ENCODE measurements at regions not wholly inside any gene's neighbourhood (a gene's known extent, or its start where the extent isn't known, plus 50 kb on each side); places are given as distances from the start of the nearest gene placed in this dataset.

DNA sequence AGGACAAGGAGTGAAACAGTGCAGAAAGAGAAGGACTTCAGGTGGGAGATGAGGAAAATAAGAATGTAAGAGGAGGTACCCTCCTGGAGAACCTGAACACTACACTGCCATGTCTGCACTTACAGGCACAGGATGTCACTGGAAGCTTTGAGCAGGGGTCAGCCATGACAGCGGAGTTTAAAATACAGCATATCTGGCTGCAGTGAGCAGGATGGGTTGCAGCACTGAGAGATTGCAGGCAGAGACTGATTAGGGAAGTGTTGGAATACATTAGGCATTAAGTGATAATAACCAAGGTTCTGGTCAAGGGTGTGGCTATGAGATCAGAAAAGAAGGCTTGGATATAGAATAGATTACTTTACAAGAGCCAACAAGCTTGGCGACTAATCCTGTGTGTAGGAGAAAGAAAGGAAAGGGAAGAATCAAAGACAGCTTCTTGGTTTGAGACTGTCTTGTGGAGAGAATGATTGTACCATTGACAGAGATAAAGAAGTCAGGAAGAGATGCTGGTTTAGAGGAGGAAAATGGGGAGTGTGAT is 171.1 kb upstream of the RBMS1 start:
- no peaks in the 10 kb centered on the region for H3K27me3 ChIP-seq (ENCODE audit: control insufficient read depth, insufficient read depth, low read length)
- H3K9me3 ChIP-seq (ENCODE audit: control insufficient read depth, insufficient read depth, low read depth, low read length) = no peaks in the 10 kb centered on the region
- intact Hi-C loops (cut with micrococcal nuclease; ENCODE audit: unreplicated experiment) (no loop called here), in situ Hi-C loops (cut with HindIII; ENCODE audit: low pct_unique_long_range_greater_than_20kb, low sequenced_read_pairs) (no loop called here)
- H3K36me3 ChIP-seq (ENCODE audit: control insufficient read depth, insufficient read depth, low read length) = no peaks in the 10 kb centered on the region
- TF ChIP-seq POLR2AphosphoS5 (IDR thresholded peaks at IDR 0.05; ENCODE audit: low read depth, low read length) (no peak), SIN3A (IDR thresholded peaks at IDR 0.05; ENCODE audit: borderline replicate concordance, insufficient read depth, low read depth, low read length) (no peak), TCF7L2 (IDR thresholded peaks at IDR 0.05; ENCODE audit: low read depth, low read length) (no peak)
- TF ChIP-seq, protein P1, sequence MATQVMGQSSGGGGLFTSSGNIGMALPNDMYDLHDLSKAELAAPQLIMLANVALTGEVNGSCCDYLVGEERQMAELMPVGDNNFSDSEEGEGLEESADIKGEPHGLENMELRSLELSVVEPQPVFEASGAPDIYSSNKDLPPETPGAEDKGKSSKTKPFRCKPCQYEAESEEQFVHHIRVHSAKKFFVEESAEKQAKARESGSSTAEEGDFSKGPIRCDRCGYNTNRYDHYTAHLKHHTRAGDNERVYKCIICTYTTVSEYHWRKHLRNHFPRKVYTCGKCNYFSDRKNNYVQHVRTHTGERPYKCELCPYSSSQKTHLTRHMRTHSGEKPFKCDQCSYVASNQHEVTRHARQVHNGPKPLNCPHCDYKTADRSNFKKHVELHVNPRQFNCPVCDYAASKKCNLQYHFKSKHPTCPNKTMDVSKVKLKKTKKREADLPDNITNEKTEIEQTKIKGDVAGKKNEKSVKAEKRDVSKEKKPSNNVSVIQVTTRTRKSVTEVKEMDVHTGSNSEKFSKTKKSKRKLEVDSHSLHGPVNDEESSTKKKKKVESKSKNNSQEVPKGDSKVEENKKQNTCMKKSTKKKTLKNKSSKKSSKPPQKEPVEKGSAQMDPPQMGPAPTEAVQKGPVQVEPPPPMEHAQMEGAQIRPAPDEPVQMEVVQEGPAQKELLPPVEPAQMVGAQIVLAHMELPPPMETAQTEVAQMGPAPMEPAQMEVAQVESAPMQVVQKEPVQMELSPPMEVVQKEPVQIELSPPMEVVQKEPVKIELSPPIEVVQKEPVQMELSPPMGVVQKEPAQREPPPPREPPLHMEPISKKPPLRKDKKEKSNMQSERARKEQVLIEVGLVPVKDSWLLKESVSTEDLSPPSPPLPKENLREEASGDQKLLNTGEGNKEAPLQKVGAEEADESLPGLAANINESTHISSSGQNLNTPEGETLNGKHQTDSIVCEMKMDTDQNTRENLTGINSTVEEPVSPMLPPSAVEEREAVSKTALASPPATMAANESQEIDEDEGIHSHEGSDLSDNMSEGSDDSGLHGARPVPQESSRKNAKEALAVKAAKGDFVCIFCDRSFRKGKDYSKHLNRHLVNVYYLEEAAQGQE (IDR thresholded peaks at IDR 0.05; ENCODE audit: insufficient read depth in 1 of 2, low read depth in 2 of 2, low read length in 1 of 2) = no peak
- TF ChIP-seq, protein P2, sequence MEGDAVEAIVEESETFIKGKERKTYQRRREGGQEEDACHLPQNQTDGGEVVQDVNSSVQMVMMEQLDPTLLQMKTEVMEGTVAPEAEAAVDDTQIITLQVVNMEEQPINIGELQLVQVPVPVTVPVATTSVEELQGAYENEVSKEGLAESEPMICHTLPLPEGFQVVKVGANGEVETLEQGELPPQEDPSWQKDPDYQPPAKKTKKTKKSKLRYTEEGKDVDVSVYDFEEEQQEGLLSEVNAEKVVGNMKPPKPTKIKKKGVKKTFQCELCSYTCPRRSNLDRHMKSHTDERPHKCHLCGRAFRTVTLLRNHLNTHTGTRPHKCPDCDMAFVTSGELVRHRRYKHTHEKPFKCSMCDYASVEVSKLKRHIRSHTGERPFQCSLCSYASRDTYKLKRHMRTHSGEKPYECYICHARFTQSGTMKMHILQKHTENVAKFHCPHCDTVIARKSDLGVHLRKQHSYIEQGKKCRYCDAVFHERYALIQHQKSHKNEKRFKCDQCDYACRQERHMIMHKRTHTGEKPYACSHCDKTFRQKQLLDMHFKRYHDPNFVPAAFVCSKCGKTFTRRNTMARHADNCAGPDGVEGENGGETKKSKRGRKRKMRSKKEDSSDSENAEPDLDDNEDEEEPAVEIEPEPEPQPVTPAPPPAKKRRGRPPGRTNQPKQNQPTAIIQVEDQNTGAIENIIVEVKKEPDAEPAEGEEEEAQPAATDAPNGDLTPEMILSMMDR (IDR thresholded peaks at IDR 0.05) = no peak
- H3K4me1 ChIP-seq (ENCODE audit: control insufficient read depth, insufficient read depth, low read length) = peaks cover 6% of the 10 kb centered on the region
- H3K4me3 ChIP-seq (ENCODE audit: low read depth in 2 of 2, low read length in 2 of 2) = no peak overlapping the region
- DNase-seq (ENCODE audit: low read depth, low spot score) = no peak
- ATAC-seq = no peak
- BruUV-seq (replicated peaks) = no TSS peak
- ChIA-PET CTCF (no interaction called here), POLR2A (no interaction called here)
- H3K27ac ChIP-seq (ENCODE audit: low read length) = no peak overlapping the region

GRCh38 chr2:160666154-160667060 is 172.8 kb upstream of the RBMS1 start:
- H3K27ac ChIP-seq (ENCODE audit: low read length) = peak overlapping the region; percentile 21
- ChIA-PET POLR2A (interaction anchor here (0.6 kb wide), 1 partner anchor 329 kb away, joined by 6 read pairs; no protein-coding TSS in a partner anchor), CTCF (no interaction called here)
- no peaks in the 10 kb centered on the region for H3K9me3 ChIP-seq (ENCODE audit: control insufficient read depth, insufficient read depth, low read depth, low read length)
- peak; percentile 98 for ATAC-seq
- intact Hi-C loops (cut with micrococcal nuclease; ENCODE audit: unreplicated experiment) (no loop called here), in situ Hi-C loops (cut with HindIII; ENCODE audit: low pct_unique_long_range_greater_than_20kb, low sequenced_read_pairs) (no loop called here)
- H3K4me1 ChIP-seq (ENCODE audit: control insufficient read depth, insufficient read depth, low read length) = peaks cover 6% of the 10 kb centered on the region
- peak overlapping the region in 1 of 2 experiments; percentile 7; a peak in 1 of 4 replicates for H3K4me3 ChIP-seq (ENCODE audit: low read depth in 2 of 2, low read length in 2 of 2)
- H3K27me3 ChIP-seq (ENCODE audit: control insufficient read depth, insufficient read depth, low read length) = no peaks in the 10 kb centered on the region
- no peaks in the 10 kb centered on the region for H3K36me3 ChIP-seq (ENCODE audit: control insufficient read depth, insufficient read depth, low read length)
- no TSS peak for BruUV-seq (replicated peaks)
- peak; percentile 95 for DNase-seq (ENCODE audit: low read depth, low spot score)
- TF ChIP-seq POLR2AphosphoS5 (IDR thresholded peaks at IDR 0.05; ENCODE audit: low read depth, low read length) (peak; percentile 48; the same call in 1 of the 2 replicates), SIN3A (IDR thresholded peaks at IDR 0.05; ENCODE audit: borderline replicate concordance, insufficient read depth, low read depth, low read length) (no peak)
- TF ChIP-seq, protein P2 (IDR thresholded peaks at IDR 0.05) = no peak

All from Panc1 (cell line).